HG02571 (cell line): ENCODE measurements at regions not wholly inside any gene's neighbourhood (a gene's known extent, or its start where the extent isn't known, plus 50 kb on each side); places are given as distances from the start of the nearest gene placed in this dataset.
"Not testable (repeated sequence)": the region's sequence is repeated elsewhere in the genome, so short reads cannot be mapped to it uniquely, and the experiment has no call there.

Source experiments
- ATAC-seq: cut with Tn5 transposase; IDR thresholded peaks from one replicate; pipeline ENCODE4 v1.9.1; 2021; ENCODE audit warnings: mild to moderate bottlenecking, moderate library complexity; ENCODE audit not compliant: unreplicated experiment

GRCh38 chr7:126022452-126022851 lies 1092.8 kb upstream of the POT1 start:
- ATAC-seq = no peak

- no peak for ATAC-seq
Observed at GRCh38 chr7:126016722-126017121, 1087.1 kb upstream of the POT1 start.

- ATAC-seq = no peak
Observed at GRCh38 chr7:126005064-126005463, 1075.4 kb upstream of the POT1 start.

GRCh38 chr7:126001349-126001748 lies 1071.7 kb upstream of the POT1 start:
- no peak for ATAC-seq

- no peak for ATAC-seq
Observed at GRCh38 chr7:125984795-125985194, 1055.2 kb upstream of the POT1 start.

GRCh38 chr7:125971656-125972055 lies 1042.0 kb upstream of the POT1 start:
- ATAC-seq = no peak

- ATAC-seq = no peak
Observed at GRCh38 chr7:125966278-125967048, 1036.8 kb upstream of the POT1 start.

GRCh38 chr7:125934955-125935354 lies 1005.3 kb upstream of the POT1 start:
- ATAC-seq = no peak

GRCh38 chr7:125934539-125934938 lies 1004.9 kb upstream of the POT1 start:
- no peak for ATAC-seq

GRCh38 chr7:125930848-125931247 lies 1001.2 kb upstream of the POT1 start:
- no peak for ATAC-seq

- no peak for ATAC-seq
Observed at GRCh38 chr7:125927556-125927955, 997.9 kb upstream of the POT1 start.

- ATAC-seq = no peak
Observed at GRCh38 chr7:125926621-125927020, 997.0 kb upstream of the POT1 start.

- ATAC-seq = no peak
Observed at GRCh38 chr7:125924037-125924436, 994.4 kb upstream of the POT1 start.

GRCh38 chr7:125915381-125915948 lies 985.8 kb upstream of the POT1 start:
- not testable (repeated sequence) for ATAC-seq

- ATAC-seq = no peak
Observed at GRCh38 chr7:125908711-125909110, 979.1 kb upstream of the POT1 start.

GRCh38 chr7:125899577-125899976 lies 970.0 kb upstream of the POT1 start:
- no peak for ATAC-seq

GRCh38 chr7:125892434-125892833 lies 962.8 kb upstream of the POT1 start:
- no peak for ATAC-seq

GRCh38 chr7:125878988-125879387 lies 949.4 kb upstream of the POT1 start:
- no peak for ATAC-seq

- no peak for ATAC-seq
Observed at GRCh38 chr7:125878235-125878956, 948.8 kb upstream of the POT1 start.

GRCh38 chr7:125877246-125877645 lies 947.6 kb upstream of the POT1 start:
- no peak for ATAC-seq

GRCh38 chr7:125876431-125876830 lies 946.8 kb upstream of the POT1 start:
- ATAC-seq = no peak

GRCh38 chr7:125871431-125871830 lies 941.8 kb upstream of the POT1 start:
- no peak for ATAC-seq
